ENCODE measurements at regions not wholly inside any gene's neighbourhood (a gene's known extent, or its start where the extent isn't known, plus 50 kb on each side); places are given as distances from the start of the nearest gene placed in this dataset.

DNA sequence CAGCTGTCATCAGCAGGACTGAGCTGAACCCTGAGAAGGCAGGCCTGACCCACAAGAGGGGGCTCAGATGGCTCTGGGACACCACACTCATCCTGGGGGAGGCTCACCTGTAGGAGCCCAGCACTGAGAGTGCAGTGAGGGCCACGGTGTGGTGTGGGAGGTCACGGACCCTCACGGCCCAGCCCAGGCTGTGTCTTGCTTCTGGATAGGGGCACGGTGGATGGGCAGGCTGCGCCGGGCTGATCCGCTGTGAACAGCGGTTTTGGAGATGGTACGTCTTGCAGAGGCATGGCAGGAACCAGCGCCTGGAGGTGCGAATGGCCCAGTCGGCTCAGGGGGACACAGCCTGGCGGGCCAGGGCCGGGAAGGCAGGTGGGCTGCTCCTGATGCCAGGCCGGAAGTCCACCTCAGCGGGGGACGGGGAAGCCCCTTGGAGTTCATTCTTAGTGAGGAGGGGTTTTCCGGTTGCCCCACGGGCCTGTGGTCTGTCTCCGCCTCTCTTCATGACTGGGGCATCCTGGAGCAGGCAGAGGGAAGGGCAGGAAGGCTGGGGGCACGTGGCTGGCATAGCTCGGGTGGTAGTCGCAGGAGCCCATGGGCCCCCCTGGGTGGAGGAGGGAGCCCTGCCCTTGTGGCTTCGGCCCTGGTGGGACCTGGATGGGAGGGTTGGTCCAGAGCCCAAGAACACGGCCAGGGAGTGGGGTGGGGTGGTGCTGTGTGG is 112.5 kb downstream of the UNCX start:
- TF ChIP-seq, protein P1, sequence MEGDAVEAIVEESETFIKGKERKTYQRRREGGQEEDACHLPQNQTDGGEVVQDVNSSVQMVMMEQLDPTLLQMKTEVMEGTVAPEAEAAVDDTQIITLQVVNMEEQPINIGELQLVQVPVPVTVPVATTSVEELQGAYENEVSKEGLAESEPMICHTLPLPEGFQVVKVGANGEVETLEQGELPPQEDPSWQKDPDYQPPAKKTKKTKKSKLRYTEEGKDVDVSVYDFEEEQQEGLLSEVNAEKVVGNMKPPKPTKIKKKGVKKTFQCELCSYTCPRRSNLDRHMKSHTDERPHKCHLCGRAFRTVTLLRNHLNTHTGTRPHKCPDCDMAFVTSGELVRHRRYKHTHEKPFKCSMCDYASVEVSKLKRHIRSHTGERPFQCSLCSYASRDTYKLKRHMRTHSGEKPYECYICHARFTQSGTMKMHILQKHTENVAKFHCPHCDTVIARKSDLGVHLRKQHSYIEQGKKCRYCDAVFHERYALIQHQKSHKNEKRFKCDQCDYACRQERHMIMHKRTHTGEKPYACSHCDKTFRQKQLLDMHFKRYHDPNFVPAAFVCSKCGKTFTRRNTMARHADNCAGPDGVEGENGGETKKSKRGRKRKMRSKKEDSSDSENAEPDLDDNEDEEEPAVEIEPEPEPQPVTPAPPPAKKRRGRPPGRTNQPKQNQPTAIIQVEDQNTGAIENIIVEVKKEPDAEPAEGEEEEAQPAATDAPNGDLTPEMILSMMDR (IDR thresholded peaks at IDR 0.05; ENCODE audit: low read length): no peak
- TF ChIP-seq EZH2 (optimal IDR thresholded peaks at IDR 0.05; ENCODE audit: low read depth, low read length): no peak
